ENCODE measurements at regions not wholly inside any gene's neighbourhood (a gene's known extent, or its start where the extent isn't known, plus 50 kb on each side); places are given as distances from the start of the nearest gene placed in this dataset.

- WGBS, 2 experiments (ENCODE audit: low coverage in 1 of 2, low lambda C conversion rate in 2 of 2, missing lambda C conversion rate in 2 of 2) = 10 to 19% methylated on average over 2 of the region's 2 CpGs
- H3K4me1 ChIP-seq (ENCODE audit: insufficient read depth) = no peaks in the 10 kb centered on the region
- H3K9ac ChIP-seq = no peak overlapping the region
- no peaks in the 10 kb centered on the region for H3K36me3 ChIP-seq (ENCODE audit: low read depth)
- H3K27me3 ChIP-seq (replicated peaks; ENCODE audit: insufficient read depth) = no peaks in the 10 kb centered on the region
- no peaks in the 10 kb centered on the region for H3F3A ChIP-seq (ENCODE audit: insufficient read depth)
- no peaks in the 10 kb centered on the region for H3K79me2 ChIP-seq (ENCODE audit: insufficient read depth)
- H3K27ac ChIP-seq = no peak overlapping the region
- H3K4me3 ChIP-seq = no peak overlapping the region
- in situ Hi-C loops (cut with MboI) = no loop called here
- no peak for DNase-seq
- H3K9me3 ChIP-seq (ENCODE audit: low read depth) = no peaks in the 10 kb centered on the region
- H2AFZ ChIP-seq = no peak overlapping the region
- no peaks in the 10 kb centered on the region for H3K9me2 ChIP-seq (ENCODE audit: insufficient read depth)
- no peaks in the 10 kb centered on the region for H4K20me1 ChIP-seq (ENCODE audit: insufficient read depth)
- no peak overlapping the region for H3K4me2 ChIP-seq (ENCODE audit: unreplicated experiment)
- TF ChIP-seq EZH2 (IDR thresholded peaks at IDR 0.05; ENCODE audit: insufficient read depth, poor library complexity, severe bottlenecking) (no peak), EZH2phosphoT487 (IDR thresholded peaks at IDR 0.05; ENCODE audit: insufficient read depth, low read depth) (no peak)
Measured at GRCh38 chr13:84118839-84119409, 236.7 kb upstream of the SLITRK1 start.

GRCh38 chr13:84098273-84098672 lies 216.0 kb upstream of the SLITRK1 start:
- H3F3A ChIP-seq (ENCODE audit: insufficient read depth) = no peaks in the 10 kb centered on the region
- TF ChIP-seq EZH2 (IDR thresholded peaks at IDR 0.05; ENCODE audit: insufficient read depth, poor library complexity, severe bottlenecking) (no peak), EZH2phosphoT487 (IDR thresholded peaks at IDR 0.05; ENCODE audit: insufficient read depth, low read depth) (no peak)
- no peak for DNase-seq
- in situ Hi-C loops (cut with MboI) = no loop called here
- H3K4me2 ChIP-seq (ENCODE audit: unreplicated experiment) = no peak overlapping the region
- 7 to 17% methylated on average over 2 of the region's 2 CpGs for WGBS, 2 experiments (ENCODE audit: low coverage in 1 of 2, low lambda C conversion rate in 2 of 2, missing lambda C conversion rate in 2 of 2)
- H3K9ac ChIP-seq = no peak overlapping the region
- H2AFZ ChIP-seq = no peak overlapping the region
- no peak overlapping the region for H3K4me3 ChIP-seq
- no peaks in the 10 kb centered on the region for H3K79me2 ChIP-seq (ENCODE audit: insufficient read depth)
- H4K20me1 ChIP-seq (ENCODE audit: insufficient read depth) = no peaks in the 10 kb centered on the region; the same call in 1 of the 2 replicates
- no peaks in the 10 kb centered on the region for H3K36me3 ChIP-seq (ENCODE audit: low read depth)
- H3K4me1 ChIP-seq (ENCODE audit: insufficient read depth) = no peaks in the 10 kb centered on the region
- H3K27me3 ChIP-seq (replicated peaks; ENCODE audit: insufficient read depth) = no peaks in the 10 kb centered on the region
- H3K27ac ChIP-seq = no peak overlapping the region
- no peaks in the 10 kb centered on the region for H3K9me3 ChIP-seq (ENCODE audit: low read depth)
- no peaks in the 10 kb centered on the region for H3K9me2 ChIP-seq (ENCODE audit: insufficient read depth)

- Histone ChIP-seq H4K20me1 (ENCODE audit: insufficient read depth) (no peaks in the 10 kb centered on the region; the same call in 1 of the 2 replicates), H3K9ac (no peak overlapping the region), H3K4me2 (ENCODE audit: unreplicated experiment) (no peak overlapping the region), H3K4me1 (ENCODE audit: insufficient read depth) (no peaks in the 10 kb centered on the region), H3K9me3 (ENCODE audit: low read depth) (no peaks in the 10 kb centered on the region), H3K27me3 (replicated peaks; ENCODE audit: insufficient read depth) (no peaks in the 10 kb centered on the region), H3F3A (ENCODE audit: insufficient read depth) (no peaks in the 10 kb centered on the region), H3K27ac (no peak overlapping the region), H3K9me2 (ENCODE audit: insufficient read depth) (no peaks in the 10 kb centered on the region), H3K36me3 (ENCODE audit: low read depth) (no peaks in the 10 kb centered on the region), H3K79me2 (ENCODE audit: insufficient read depth) (no peaks in the 10 kb centered on the region), H3K4me3 (no peak overlapping the region), H2AFZ (no peak overlapping the region)
- 16 to 21% methylated on average over 4 of the region's 4 CpGs for WGBS, 2 experiments (ENCODE audit: low coverage in 1 of 2, low lambda C conversion rate in 2 of 2, missing lambda C conversion rate in 2 of 2)
- TF ChIP-seq EZH2 (IDR thresholded peaks at IDR 0.05; ENCODE audit: insufficient read depth, poor library complexity, severe bottlenecking) (no peak), EZH2phosphoT487 (IDR thresholded peaks at IDR 0.05; ENCODE audit: insufficient read depth, low read depth) (no peak)
- in situ Hi-C loops (cut with MboI) = no loop called here
- no peak for DNase-seq
Measured at GRCh38 chr13:84097148-84097547, 214.9 kb upstream of the SLITRK1 start.

DNA sequence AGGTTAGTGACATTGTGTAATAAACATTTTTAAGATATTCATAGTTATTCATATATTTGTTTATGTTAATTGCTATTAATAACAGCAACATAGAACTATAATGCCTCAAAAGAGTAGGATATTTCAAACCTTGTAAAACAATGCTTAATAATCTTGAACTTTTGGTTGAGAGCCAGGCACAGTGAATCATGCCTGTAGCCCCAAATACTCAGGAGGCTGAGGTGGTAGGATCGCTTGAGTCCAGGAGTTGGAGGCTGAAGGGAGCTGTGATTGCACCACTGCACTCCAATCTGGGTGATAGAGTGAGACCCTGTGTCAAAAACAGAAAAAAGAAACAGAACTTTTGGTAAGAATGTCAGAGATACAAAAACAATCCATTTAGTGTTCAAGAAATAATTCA lies 213.9 kb upstream of the SLITRK1 start:
- WGBS, 2 experiments (ENCODE audit: low coverage in 1 of 2, low lambda C conversion rate in 2 of 2, missing lambda C conversion rate in 2 of 2) = 57 to 59% methylated on average over 1 of the region's 1 CpG
- TF ChIP-seq EZH2 (IDR thresholded peaks at IDR 0.05; ENCODE audit: insufficient read depth, poor library complexity, severe bottlenecking) = no peak
- no peak for TF ChIP-seq EZH2phosphoT487 (IDR thresholded peaks at IDR 0.05; ENCODE audit: insufficient read depth, low read depth)
- Histone ChIP-seq H3K9ac (no peak overlapping the region), H3K9me3 (ENCODE audit: low read depth) (no peaks in the 10 kb centered on the region), H3K4me1 (ENCODE audit: insufficient read depth) (no peaks in the 10 kb centered on the region), H3K9me2 (ENCODE audit: insufficient read depth) (no peaks in the 10 kb centered on the region), H3K36me3 (ENCODE audit: low read depth) (no peaks in the 10 kb centered on the region), H4K20me1 (ENCODE audit: insufficient read depth) (no peaks in the 10 kb centered on the region; the same call in 1 of the 2 replicates), H3K4me3 (no peak overlapping the region), H3K4me2 (ENCODE audit: unreplicated experiment) (no peak overlapping the region), H3K27me3 (replicated peaks; ENCODE audit: insufficient read depth) (no peaks in the 10 kb centered on the region), H3K79me2 (ENCODE audit: insufficient read depth) (no peaks in the 10 kb centered on the region), H3F3A (ENCODE audit: insufficient read depth) (no peaks in the 10 kb centered on the region), H3K27ac (no peak overlapping the region), H2AFZ (no peak overlapping the region)
- in situ Hi-C loops (cut with MboI) = no loop called here
- DNase-seq = no peak

- no peak for TF ChIP-seq EZH2phosphoT487 (IDR thresholded peaks at IDR 0.05; ENCODE audit: insufficient read depth, low read depth)
- no peak for TF ChIP-seq EZH2 (IDR thresholded peaks at IDR 0.05; ENCODE audit: insufficient read depth, poor library complexity, severe bottlenecking)
- Histone ChIP-seq H3F3A (ENCODE audit: insufficient read depth) (no peaks in the 10 kb centered on the region), H3K4me2 (ENCODE audit: unreplicated experiment) (no peak overlapping the region), H3K9me2 (ENCODE audit: insufficient read depth) (no peaks in the 10 kb centered on the region), H2AFZ (no peak overlapping the region), H3K9me3 (ENCODE audit: low read depth) (no peaks in the 10 kb centered on the region), H3K27me3 (replicated peaks; ENCODE audit: insufficient read depth) (no peaks in the 10 kb centered on the region), H3K27ac (no peak overlapping the region), H3K36me3 (ENCODE audit: low read depth) (no peaks in the 10 kb centered on the region), H3K79me2 (ENCODE audit: insufficient read depth) (no peaks in the 10 kb centered on the region), H3K4me3 (no peak overlapping the region), H3K4me1 (ENCODE audit: insufficient read depth) (no peaks in the 10 kb centered on the region), H4K20me1 (ENCODE audit: insufficient read depth) (no peaks in the 10 kb centered on the region), H3K9ac (no peak overlapping the region)
- in situ Hi-C loops (cut with MboI) = no loop called here
- DNase-seq = no peak
- WGBS, 2 experiments (ENCODE audit: low coverage in 1 of 2, low lambda C conversion rate in 2 of 2, missing lambda C conversion rate in 2 of 2) = 0 to 4% methylated on average over 1 of the region's 1 CpG
Measured at GRCh38 chr13:84088996-84089395, 206.7 kb upstream of the SLITRK1 start.
